ENCODE measurements at regions not wholly inside any gene's neighbourhood (a gene's known extent, or its start where the extent isn't known, plus 50 kb on each side); places are given as distances from the start of the nearest gene placed in this dataset.
"Not testable (repeated sequence)": the region's sequence is repeated elsewhere in the genome, so short reads cannot be mapped to it uniquely, and the experiment has no call there.

GRCh38 chr4:112082954-112083586 lies 62.2 kb upstream of the FAM241A start:
- no peak overlapping the region for H3K27ac ChIP-seq (ENCODE audit: low read depth in 1 of 2, low read length in 2 of 2)
- H3K4me3 ChIP-seq (ENCODE audit: low read length in 2 of 2), result no peak overlapping the region
- DNase-seq, result no peak
- no peak for ATAC-seq (ENCODE audit: low FRiP score)
- no peaks in the 10 kb centered on the region for H3K9me3 ChIP-seq (ENCODE audit: control insufficient read depth, low read length)
- intact Hi-C loops (cut with DNase I), result no loop called here
- WGBS, 2 donors, result 83 to 89% methylated on average over 2 of the region's 2 CpGs
- H3K27me3 ChIP-seq (ENCODE audit: control insufficient read depth in 1 of 2, insufficient read depth in 2 of 2, low read length in 1 of 2), result no peaks in the 10 kb centered on the region
- H3K36me3 ChIP-seq (ENCODE audit: control insufficient read depth in 1 of 2, insufficient read depth in 2 of 2, low read length in 1 of 2), result no peaks in the 10 kb centered on the region
- H3K4me1 ChIP-seq (ENCODE audit: control insufficient read depth in 1 of 2, insufficient read depth in 2 of 2, low read length in 2 of 2), result no peaks in the 10 kb centered on the region

GRCh38 chr4:112083587-112084347 lies 61.5 kb upstream of the FAM241A start:
- H3K27ac ChIP-seq (ENCODE audit: low read depth in 1 of 2, low read length in 2 of 2), result no peak overlapping the region
- no peaks in the 10 kb centered on the region for H3K9me3 ChIP-seq (ENCODE audit: control insufficient read depth, low read length)
- no peaks in the 10 kb centered on the region for H3K27me3 ChIP-seq (ENCODE audit: control insufficient read depth in 1 of 2, insufficient read depth in 2 of 2, low read length in 1 of 2)
- H3K4me3 ChIP-seq (ENCODE audit: low read length in 2 of 2), result no peak overlapping the region
- 65 to 69% methylated on average over 3 of the region's 3 CpGs for WGBS, 2 donors
- ATAC-seq (ENCODE audit: low FRiP score) (no peak), DNase-seq (no peak)
- no peaks in the 10 kb centered on the region for H3K36me3 ChIP-seq (ENCODE audit: control insufficient read depth in 1 of 2, insufficient read depth in 2 of 2, low read length in 1 of 2)
- no peaks in the 10 kb centered on the region for H3K4me1 ChIP-seq (ENCODE audit: control insufficient read depth in 1 of 2, insufficient read depth in 2 of 2, low read length in 2 of 2)
- intact Hi-C loops (cut with DNase I), result no loop called here

DNA sequence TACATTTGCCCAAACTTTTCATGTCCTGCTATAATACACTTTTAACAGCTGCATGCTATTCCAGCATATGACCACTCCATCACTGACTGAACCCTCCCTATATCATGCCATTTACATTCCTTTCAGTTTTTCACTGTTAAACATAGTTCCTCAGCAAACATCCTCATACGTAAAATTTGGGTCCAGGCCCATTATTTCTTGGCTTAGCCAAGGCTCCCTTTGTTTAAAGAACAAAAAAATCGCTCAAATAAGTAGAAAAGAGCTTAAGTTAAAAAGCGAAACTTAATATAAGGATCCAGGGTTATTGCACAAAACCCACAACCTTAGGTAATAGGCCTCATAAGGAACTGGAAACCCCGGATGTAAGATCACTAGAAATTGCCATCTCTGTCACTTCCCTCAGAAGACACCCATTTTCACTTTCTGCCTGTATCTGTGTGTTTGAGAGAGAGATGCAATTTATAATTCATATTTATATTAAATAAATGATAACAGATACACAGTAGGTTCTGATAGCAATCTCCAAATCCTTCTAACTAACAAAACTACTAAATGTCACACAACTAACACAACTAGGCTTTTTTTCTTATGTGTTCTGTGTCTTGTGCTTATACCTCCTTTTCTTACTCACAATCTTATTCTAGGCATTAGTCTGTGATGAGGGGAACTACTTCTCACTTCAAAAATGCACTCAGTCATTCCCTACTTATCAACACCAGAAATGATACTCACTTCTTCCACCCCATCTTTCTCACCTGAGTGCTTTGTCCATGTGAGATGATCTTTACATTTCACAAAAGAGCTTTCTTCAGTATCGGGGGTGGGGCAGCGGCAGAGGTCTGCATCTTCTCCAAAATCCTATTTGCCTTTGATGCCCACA lies 59.9 kb upstream of the FAM241A start:
- Histone ChIP-seq H3K4me3 (ENCODE audit: low read length in 2 of 2) (no peak overlapping the region), H3K27ac (ENCODE audit: low read depth in 1 of 2, low read length in 2 of 2) (no peak overlapping the region), H3K36me3 (ENCODE audit: control insufficient read depth in 1 of 2, insufficient read depth in 2 of 2, low read length in 1 of 2) (no peaks in the 10 kb centered on the region), H3K4me1 (ENCODE audit: control insufficient read depth in 1 of 2, insufficient read depth in 2 of 2, low read length in 2 of 2) (no peaks in the 10 kb centered on the region), H3K27me3 (ENCODE audit: control insufficient read depth in 1 of 2, insufficient read depth in 2 of 2, low read length in 1 of 2) (no peaks in the 10 kb centered on the region), H3K9me3 (ENCODE audit: control insufficient read depth, low read length) (no peaks in the 10 kb centered on the region)
- WGBS, 2 donors, result 68 to 69% methylated on average over 6 of the region's 6 CpGs
- intact Hi-C loops (cut with DNase I), result no loop called here
- ATAC-seq (ENCODE audit: low FRiP score) (no peak), DNase-seq (no peak)

GRCh38 chr4:112086036-112086434 lies 59.2 kb upstream of the FAM241A start:
- no peak overlapping the region for H3K4me3 ChIP-seq (ENCODE audit: low read length in 2 of 2)
- ATAC-seq (ENCODE audit: low FRiP score) (no peak), DNase-seq (no peak)
- no peak overlapping the region for H3K27ac ChIP-seq (ENCODE audit: low read depth in 1 of 2, low read length in 2 of 2)
- no peaks in the 10 kb centered on the region for H3K36me3 ChIP-seq (ENCODE audit: control insufficient read depth in 1 of 2, insufficient read depth in 2 of 2, low read length in 1 of 2)
- intact Hi-C loops (cut with DNase I), result no loop called here
- no peaks in the 10 kb centered on the region for H3K27me3 ChIP-seq (ENCODE audit: control insufficient read depth in 1 of 2, insufficient read depth in 2 of 2, low read length in 1 of 2)
- H3K4me1 ChIP-seq (ENCODE audit: control insufficient read depth in 1 of 2, insufficient read depth in 2 of 2, low read length in 2 of 2), result no peaks in the 10 kb centered on the region
- no peaks in the 10 kb centered on the region for H3K9me3 ChIP-seq (ENCODE audit: control insufficient read depth, low read length)

GRCh38 chr4:112086661-112087060 lies 58.6 kb upstream of the FAM241A start:
- DNase-seq; H3K27me3 ChIP-seq (ENCODE audit: control insufficient read depth in 1 of 2, insufficient read depth in 2 of 2, low read length in 1 of 2); ATAC-seq (ENCODE audit: low FRiP score); intact Hi-C loops (cut with DNase I); H3K9me3 ChIP-seq (ENCODE audit: control insufficient read depth, low read length); H3K27ac ChIP-seq (ENCODE audit: low read depth in 1 of 2, low read length in 2 of 2); H3K36me3 ChIP-seq (ENCODE audit: control insufficient read depth in 1 of 2, insufficient read depth in 2 of 2, low read length in 1 of 2); H3K4me1 ChIP-seq (ENCODE audit: control insufficient read depth in 1 of 2, insufficient read depth in 2 of 2, low read length in 2 of 2); H3K4me3 ChIP-seq (ENCODE audit: low read length in 2 of 2): not testable (repeated sequence)
- 84 to 87% methylated on average over 17 of the region's 17 CpGs for WGBS, 2 donors

DNA sequence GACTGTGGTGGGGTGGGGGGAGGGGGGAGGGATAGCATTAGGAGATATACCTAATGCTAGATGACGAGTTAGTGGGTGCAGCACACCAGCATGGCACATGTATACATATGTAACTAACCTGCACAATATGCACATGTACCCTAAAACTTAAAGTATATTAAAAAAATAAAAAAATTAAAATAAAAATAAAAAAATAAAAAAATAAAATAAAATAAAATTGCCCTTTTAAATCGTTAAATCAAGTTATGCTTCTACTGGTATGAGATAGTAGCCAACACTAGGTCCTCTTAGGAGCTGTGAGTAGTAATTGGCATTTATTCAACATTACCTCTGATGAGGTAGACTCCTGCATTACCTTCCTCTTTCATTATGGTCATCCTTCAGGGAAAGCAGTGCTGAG lies 52.9 kb upstream of the FAM241A start:
- ATAC-seq (ENCODE audit: low FRiP score); H3K9me3 ChIP-seq (ENCODE audit: control insufficient read depth, low read length); H3K4me3 ChIP-seq (ENCODE audit: low read length in 2 of 2); H3K36me3 ChIP-seq (ENCODE audit: control insufficient read depth in 1 of 2, insufficient read depth in 2 of 2, low read length in 1 of 2); H3K4me1 ChIP-seq (ENCODE audit: control insufficient read depth in 1 of 2, insufficient read depth in 2 of 2, low read length in 2 of 2); intact Hi-C loops (cut with DNase I); H3K27ac ChIP-seq (ENCODE audit: low read depth in 1 of 2, low read length in 2 of 2); DNase-seq; H3K27me3 ChIP-seq (ENCODE audit: control insufficient read depth in 1 of 2, insufficient read depth in 2 of 2, low read length in 1 of 2): not testable (repeated sequence)
- WGBS, 2 donors, result 85 to 98% methylated on average over 1 to 2 of the region's 2 CpGs

DNA sequence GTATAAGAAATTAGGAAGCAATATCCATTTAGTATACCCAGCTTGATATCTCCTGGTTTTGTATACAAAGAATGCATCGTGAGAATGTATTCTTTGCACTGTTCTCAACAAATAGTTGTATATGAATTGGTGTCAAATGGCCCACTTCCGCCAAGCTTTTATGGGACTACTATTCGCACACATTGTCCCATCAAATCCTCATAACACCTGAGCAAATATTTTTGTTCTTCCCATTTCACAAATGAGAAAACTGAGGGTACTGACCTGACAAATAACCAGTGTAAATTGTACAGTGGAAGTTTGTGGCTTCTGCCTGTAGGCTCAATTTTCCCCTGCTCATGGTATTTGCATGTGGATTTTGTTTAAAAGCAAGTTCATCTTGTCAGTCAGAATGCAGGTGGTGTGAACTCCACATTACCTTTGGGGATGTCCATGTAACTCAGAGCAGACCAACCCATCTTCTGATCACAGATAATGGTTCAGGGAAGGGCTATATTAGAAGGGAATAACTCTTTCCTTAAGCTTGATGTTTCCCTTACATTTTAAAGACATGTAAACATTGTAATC lies 51.5 kb upstream of the FAM241A start:
- no peak overlapping the region for H3K4me3 ChIP-seq (ENCODE audit: low read length in 2 of 2)
- H3K4me1 ChIP-seq (ENCODE audit: control insufficient read depth in 1 of 2, insufficient read depth in 2 of 2, low read length in 2 of 2), result no peaks in the 10 kb centered on the region
- no peaks in the 10 kb centered on the region for H3K27me3 ChIP-seq (ENCODE audit: control insufficient read depth in 1 of 2, insufficient read depth in 2 of 2, low read length in 1 of 2)
- intact Hi-C loops (cut with DNase I), result no loop called here
- no peaks in the 10 kb centered on the region for H3K36me3 ChIP-seq (ENCODE audit: control insufficient read depth in 1 of 2, insufficient read depth in 2 of 2, low read length in 1 of 2)
- no peak overlapping the region for H3K27ac ChIP-seq (ENCODE audit: low read depth in 1 of 2, low read length in 2 of 2)
- no peak for ATAC-seq (ENCODE audit: low FRiP score)
- no peaks in the 10 kb centered on the region for H3K9me3 ChIP-seq (ENCODE audit: control insufficient read depth, low read length)
- 89 to 97% methylated on average over 3 of the region's 3 CpGs for WGBS, 2 donors
- DNase-seq, result no peak

GRCh38 chr4:112094330-112094729 lies 50.9 kb upstream of the FAM241A start:
- intact Hi-C loops (cut with DNase I), result no loop called here
- Histone ChIP-seq H3K27me3 (ENCODE audit: control insufficient read depth in 1 of 2, insufficient read depth in 2 of 2, low read length in 1 of 2) (no peaks in the 10 kb centered on the region), H3K36me3 (ENCODE audit: control insufficient read depth in 1 of 2, insufficient read depth in 2 of 2, low read length in 1 of 2) (no peaks in the 10 kb centered on the region), H3K4me1 (ENCODE audit: control insufficient read depth in 1 of 2, insufficient read depth in 2 of 2, low read length in 2 of 2) (no peaks in the 10 kb centered on the region), H3K27ac (ENCODE audit: low read depth in 1 of 2, low read length in 2 of 2) (no peak overlapping the region), H3K4me3 (ENCODE audit: low read length in 2 of 2) (no peak overlapping the region), H3K9me3 (ENCODE audit: control insufficient read depth, low read length) (no peaks in the 10 kb centered on the region)
- 28 to 54% methylated on average over 1 of the region's 1 CpG for WGBS, 2 donors
- no peak for ATAC-seq (ENCODE audit: low FRiP score)
- no peak for DNase-seq

Data from aorta (tissue), 5 donors.